ENCODE measurements at regions not wholly inside any gene's neighbourhood (a gene's known extent, or its start where the extent isn't known, plus 50 kb on each side); places are given as distances from the start of the nearest gene placed in this dataset.
A peak's percentile ranks its signal among the peaks of the same experiment; 100 is the strongest.

DNA sequence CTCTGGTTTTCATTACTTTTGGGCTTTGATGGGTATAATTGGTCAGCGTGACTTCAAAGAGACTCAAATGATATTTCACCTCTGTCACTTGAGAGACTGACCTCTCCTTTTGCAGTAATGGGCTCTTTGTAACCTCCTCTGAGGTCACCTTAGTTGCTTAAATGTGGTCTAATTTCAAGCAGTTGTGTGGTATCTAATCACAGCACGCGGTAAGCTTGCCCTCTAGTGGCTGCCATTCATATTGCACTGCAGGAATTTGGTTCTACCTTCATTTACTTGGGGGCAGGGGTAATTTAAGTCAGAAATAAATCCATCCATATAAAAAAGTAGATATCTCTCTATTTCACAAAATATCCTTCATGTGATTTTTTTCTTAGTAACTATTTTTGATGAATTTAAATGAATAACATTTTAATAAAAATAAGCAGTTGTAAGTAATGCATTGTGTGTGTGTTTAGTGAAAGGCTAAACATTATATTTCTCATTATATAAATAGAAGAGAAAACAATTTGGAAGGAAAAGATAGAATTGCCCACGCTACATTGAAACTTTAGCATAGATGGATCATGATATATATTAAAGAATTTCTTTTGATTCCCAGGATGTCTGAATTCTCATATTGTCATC lies 55.0 kb upstream of the ANO3 start:
- no peaks in the 10 kb centered on the region for H3K4me1 ChIP-seq
- DNase-seq: peak in 1 of 2 donors; percentile 26
- no peaks in the 10 kb centered on the region for H3K9me3 ChIP-seq
- WGBS, 2 donors: 3 to 8% methylated on average over 4 of the region's 4 CpGs
- peak in 1 of 2 donors; percentile 88 for ATAC-seq (ENCODE audit: low FRiP score in 2 of 2)
- no peak overlapping the region for H3K4me3 ChIP-seq
- no peaks in the 10 kb centered on the region for H3K27me3 ChIP-seq
- no peak overlapping the region for H3K27ac ChIP-seq
- TF ChIP-seq POLR2AphosphoS5 (IDR thresholded peaks at IDR 0.05) (no peak), EP300 (IDR thresholded peaks at IDR 0.05) (no peak)
- TF ChIP-seq, protein P1, sequence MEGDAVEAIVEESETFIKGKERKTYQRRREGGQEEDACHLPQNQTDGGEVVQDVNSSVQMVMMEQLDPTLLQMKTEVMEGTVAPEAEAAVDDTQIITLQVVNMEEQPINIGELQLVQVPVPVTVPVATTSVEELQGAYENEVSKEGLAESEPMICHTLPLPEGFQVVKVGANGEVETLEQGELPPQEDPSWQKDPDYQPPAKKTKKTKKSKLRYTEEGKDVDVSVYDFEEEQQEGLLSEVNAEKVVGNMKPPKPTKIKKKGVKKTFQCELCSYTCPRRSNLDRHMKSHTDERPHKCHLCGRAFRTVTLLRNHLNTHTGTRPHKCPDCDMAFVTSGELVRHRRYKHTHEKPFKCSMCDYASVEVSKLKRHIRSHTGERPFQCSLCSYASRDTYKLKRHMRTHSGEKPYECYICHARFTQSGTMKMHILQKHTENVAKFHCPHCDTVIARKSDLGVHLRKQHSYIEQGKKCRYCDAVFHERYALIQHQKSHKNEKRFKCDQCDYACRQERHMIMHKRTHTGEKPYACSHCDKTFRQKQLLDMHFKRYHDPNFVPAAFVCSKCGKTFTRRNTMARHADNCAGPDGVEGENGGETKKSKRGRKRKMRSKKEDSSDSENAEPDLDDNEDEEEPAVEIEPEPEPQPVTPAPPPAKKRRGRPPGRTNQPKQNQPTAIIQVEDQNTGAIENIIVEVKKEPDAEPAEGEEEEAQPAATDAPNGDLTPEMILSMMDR (IDR thresholded peaks at IDR 0.05): peak; percentile 69 to 96 (median 77)
- H3K36me3 ChIP-seq: no peaks in the 10 kb centered on the region

- no peak for ATAC-seq (ENCODE audit: low FRiP score in 2 of 2)
- no peak for DNase-seq
- TF ChIP-seq, protein P1 (IDR thresholded peaks at IDR 0.05): no peak
- no peak for TF ChIP-seq POLR2AphosphoS5 (IDR thresholded peaks at IDR 0.05)
- no peak for TF ChIP-seq EP300 (IDR thresholded peaks at IDR 0.05)
- no peak for TF ChIP-seq POLR2A (IDR thresholded peaks at IDR 0.05)
- Histone ChIP-seq H3K27me3 (no peaks in the 10 kb centered on the region), H3K9me3 (no peaks in the 10 kb centered on the region), H3K36me3 (no peaks in the 10 kb centered on the region), H3K4me1 (no peaks in the 10 kb centered on the region), H3K27ac (no peak overlapping the region), H3K4me3 (no peak overlapping the region)
- 0 to 10% methylated on average over 1 of the region's 1 CpG for WGBS, 2 donors
These were observed 53.6 kb upstream of the ANO3 start for GRCh38 chr11:26278354-26278753.

All from upper lobe of left lung (tissue), 6 donors.